Panc1 (cell line): ENCODE measurements at regions not wholly inside any gene's neighbourhood (a gene's known extent, or its start where the extent isn't known, plus 50 kb on each side); places are given as distances from the start of the nearest gene placed in this dataset.

Source experiments
- ATAC-seq: fragments of 200-7000 bp; cut with Tn5 transposase; 2 replicates; pipeline ENCODE4 v1.9.1; 2020; ENCODE audit warnings: mild to moderate bottlenecking, moderate library complexity
- BruUV-seq: library from RNA; stranded (reverse); fragments of 400-500 nt; replicated peaks from 2 replicates; lab custom pipeline; 2021; lab: Mats Ljungman, UMichigan
- CTCF ChIA-PET: fragments of 300-600 bp; sonication (Branson Sonifier 250); formaldehyde crosslinking; loops from one replicate; lab custom pipeline; 2022; ENCODE audit warnings: antibody characterized with exemption; lab: Charles Lee
- POLR2A ChIA-PET: fragments of 300-600 bp; sonication (Branson Sonifier 250); formaldehyde crosslinking; loops from one replicate; lab custom pipeline; 2022; ENCODE audit warnings: antibody characterized with exemption; lab: Charles Lee
- DNase-seq: peaks from one replicate; pipeline ENCODE4 v3.0.0-alpha.2; 2010; ENCODE audit warnings: low read depth, low spot score
- H3K27ac ChIP-seq: 2 replicates; pipeline ENCODE4 v1.5.1; 2011; ENCODE audit warnings: mild to moderate bottlenecking, low read length, inconsistent platforms
- H3K27me3 ChIP-seq: fragments of 200-500 bp; sonication (Bioruptor generic); 2 replicates; pipeline ENCODE4 v1.6.0; 2014; ENCODE audit warnings: low read length, inconsistent platforms; ENCODE audit not compliant: control insufficient read depth, insufficient read depth
- H3K36me3 ChIP-seq: fragments of 200-500 bp; sonication (Bioruptor generic); 2 replicates; pipeline ENCODE4 v1.5.1; 2014; ENCODE audit warnings: inconsistent platforms, mild to moderate bottlenecking, low read length, moderate library complexity; ENCODE audit not compliant: control insufficient read depth, insufficient read depth
- H3K4me1 ChIP-seq: 2 replicates; pipeline ENCODE4 v1.5.1; 2011; ENCODE audit warnings: inconsistent platforms, mild to moderate bottlenecking, low read length, moderate library complexity; ENCODE audit not compliant: control insufficient read depth, insufficient read depth
- H3K4me3 ChIP-seq, 2 experiments: 2 replicates each; pipeline ENCODE4 v1.5.1; 2011 to 2012; ENCODE audit warnings: low read depth in 2 of 2, low read length in 2 of 2, mild to moderate bottlenecking in 2 of 2, inconsistent platforms in 1 of 2, moderate library complexity in 1 of 2
- H3K9me3 ChIP-seq: fragments of 200-500 bp; sonication (Bioruptor generic); 2 replicates; pipeline ENCODE4 v1.5.1; 2014; ENCODE audit warnings: low read depth, mild to moderate bottlenecking, inconsistent platforms, low read length, moderate library complexity; ENCODE audit not compliant: control insufficient read depth, insufficient read depth
- POLR2AphosphoS5 ChIP-seq: IDR thresholded peaks from 2 replicates; pipeline ENCODE4 v1.6.1; 2012; ENCODE audit warnings: mild to moderate bottlenecking, low read depth, low read length, moderate library complexity
- SIN3A ChIP-seq: IDR thresholded peaks from 2 replicates; pipeline ENCODE4 v1.6.1; 2012; ENCODE audit warnings: low read depth, mild to moderate bottlenecking, low read length, moderate library complexity, borderline replicate concordance; ENCODE audit not compliant: insufficient read depth
- TCF7L2 ChIP-seq: IDR thresholded peaks from 2 replicates; pipeline ENCODE4 v1.6.1; 2011; ENCODE audit warnings: mild to moderate bottlenecking, low read depth, low read length, inconsistent platforms
- in situ Hi-C: cut with HindIII; loops from 2 replicates; pipeline ENCODE4 v1.10.0; 2016; ENCODE audit warnings: low sequenced_read_pairs, low pct_unique_long_range_greater_than_20kb
- intact Hi-C: fragments of 100-400 bp; cut with micrococcal nuclease; formaldehyde crosslinking; loops from one replicate; pipeline ENCODE4 v1.10.0; 2022; ENCODE audit not compliant: unreplicated experiment
- TF ChIP-seq, protein P1 (sequence below): fragments of 450-650 bp; IDR thresholded peaks from 2 replicates; pipeline ENCODE4 v1.5.1; 2017; ENCODE audit warnings: mild to moderate bottlenecking
- TF ChIP-seq, protein P2 (sequence below), 2 experiments: IDR thresholded peaks; 2 replicates each; pipeline ENCODE4 v1.6.1; 2011 to 2012; ENCODE audit warnings: low read depth in 2 of 2, control low read depth in 1 of 2, low read length in 1 of 2, mild to moderate bottlenecking in 1 of 2, moderate library complexity in 1 of 2; ENCODE audit not compliant: insufficient read depth in 1 of 2

DNA sequence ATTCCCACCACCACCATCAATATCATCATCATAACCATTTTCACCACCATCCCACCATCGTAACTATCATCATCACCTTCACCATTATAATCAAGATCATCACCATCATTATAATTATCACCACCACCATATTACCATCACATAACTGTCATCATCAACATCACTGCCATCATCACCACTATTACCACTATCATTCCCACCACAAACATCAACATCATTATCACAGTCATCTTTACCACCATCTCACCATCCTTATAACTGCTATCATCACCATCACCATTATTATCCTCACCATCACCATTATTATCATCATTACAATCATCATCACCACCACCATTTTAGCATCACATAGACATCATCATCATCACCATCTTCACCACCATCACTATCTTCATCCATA, 167.1 kb upstream of the ZMIZ1 start:
- no peaks in the 10 kb centered on the region for H3K9me3 ChIP-seq
- in situ Hi-C loops = no loop called here
- ChIA-PET CTCF (no interaction called here), POLR2A (no interaction called here)
- ATAC-seq (no peak), DNase-seq (no peak)
- no peak overlapping the region for H3K4me3 ChIP-seq
- H3K27ac ChIP-seq = no peak overlapping the region
- H3K27me3 ChIP-seq = no peaks in the 10 kb centered on the region
- no peaks in the 10 kb centered on the region for H3K36me3 ChIP-seq
- no TSS peak for BruUV-seq
- TF ChIP-seq, protein P1, sequence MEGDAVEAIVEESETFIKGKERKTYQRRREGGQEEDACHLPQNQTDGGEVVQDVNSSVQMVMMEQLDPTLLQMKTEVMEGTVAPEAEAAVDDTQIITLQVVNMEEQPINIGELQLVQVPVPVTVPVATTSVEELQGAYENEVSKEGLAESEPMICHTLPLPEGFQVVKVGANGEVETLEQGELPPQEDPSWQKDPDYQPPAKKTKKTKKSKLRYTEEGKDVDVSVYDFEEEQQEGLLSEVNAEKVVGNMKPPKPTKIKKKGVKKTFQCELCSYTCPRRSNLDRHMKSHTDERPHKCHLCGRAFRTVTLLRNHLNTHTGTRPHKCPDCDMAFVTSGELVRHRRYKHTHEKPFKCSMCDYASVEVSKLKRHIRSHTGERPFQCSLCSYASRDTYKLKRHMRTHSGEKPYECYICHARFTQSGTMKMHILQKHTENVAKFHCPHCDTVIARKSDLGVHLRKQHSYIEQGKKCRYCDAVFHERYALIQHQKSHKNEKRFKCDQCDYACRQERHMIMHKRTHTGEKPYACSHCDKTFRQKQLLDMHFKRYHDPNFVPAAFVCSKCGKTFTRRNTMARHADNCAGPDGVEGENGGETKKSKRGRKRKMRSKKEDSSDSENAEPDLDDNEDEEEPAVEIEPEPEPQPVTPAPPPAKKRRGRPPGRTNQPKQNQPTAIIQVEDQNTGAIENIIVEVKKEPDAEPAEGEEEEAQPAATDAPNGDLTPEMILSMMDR = no peak
- TF ChIP-seq, protein P2, sequence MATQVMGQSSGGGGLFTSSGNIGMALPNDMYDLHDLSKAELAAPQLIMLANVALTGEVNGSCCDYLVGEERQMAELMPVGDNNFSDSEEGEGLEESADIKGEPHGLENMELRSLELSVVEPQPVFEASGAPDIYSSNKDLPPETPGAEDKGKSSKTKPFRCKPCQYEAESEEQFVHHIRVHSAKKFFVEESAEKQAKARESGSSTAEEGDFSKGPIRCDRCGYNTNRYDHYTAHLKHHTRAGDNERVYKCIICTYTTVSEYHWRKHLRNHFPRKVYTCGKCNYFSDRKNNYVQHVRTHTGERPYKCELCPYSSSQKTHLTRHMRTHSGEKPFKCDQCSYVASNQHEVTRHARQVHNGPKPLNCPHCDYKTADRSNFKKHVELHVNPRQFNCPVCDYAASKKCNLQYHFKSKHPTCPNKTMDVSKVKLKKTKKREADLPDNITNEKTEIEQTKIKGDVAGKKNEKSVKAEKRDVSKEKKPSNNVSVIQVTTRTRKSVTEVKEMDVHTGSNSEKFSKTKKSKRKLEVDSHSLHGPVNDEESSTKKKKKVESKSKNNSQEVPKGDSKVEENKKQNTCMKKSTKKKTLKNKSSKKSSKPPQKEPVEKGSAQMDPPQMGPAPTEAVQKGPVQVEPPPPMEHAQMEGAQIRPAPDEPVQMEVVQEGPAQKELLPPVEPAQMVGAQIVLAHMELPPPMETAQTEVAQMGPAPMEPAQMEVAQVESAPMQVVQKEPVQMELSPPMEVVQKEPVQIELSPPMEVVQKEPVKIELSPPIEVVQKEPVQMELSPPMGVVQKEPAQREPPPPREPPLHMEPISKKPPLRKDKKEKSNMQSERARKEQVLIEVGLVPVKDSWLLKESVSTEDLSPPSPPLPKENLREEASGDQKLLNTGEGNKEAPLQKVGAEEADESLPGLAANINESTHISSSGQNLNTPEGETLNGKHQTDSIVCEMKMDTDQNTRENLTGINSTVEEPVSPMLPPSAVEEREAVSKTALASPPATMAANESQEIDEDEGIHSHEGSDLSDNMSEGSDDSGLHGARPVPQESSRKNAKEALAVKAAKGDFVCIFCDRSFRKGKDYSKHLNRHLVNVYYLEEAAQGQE (IDR thresholded peaks at IDR 0.05; ENCODE audit: insufficient read depth in 1 of 2, low read depth in 2 of 2, low read length in 1 of 2) = no peak
- TF ChIP-seq POLR2AphosphoS5 (no peak), TCF7L2 (no peak), SIN3A (no peak)
- no peaks in the 10 kb centered on the region for H3K4me1 ChIP-seq
- intact Hi-C loops = no loop called here

DNA sequence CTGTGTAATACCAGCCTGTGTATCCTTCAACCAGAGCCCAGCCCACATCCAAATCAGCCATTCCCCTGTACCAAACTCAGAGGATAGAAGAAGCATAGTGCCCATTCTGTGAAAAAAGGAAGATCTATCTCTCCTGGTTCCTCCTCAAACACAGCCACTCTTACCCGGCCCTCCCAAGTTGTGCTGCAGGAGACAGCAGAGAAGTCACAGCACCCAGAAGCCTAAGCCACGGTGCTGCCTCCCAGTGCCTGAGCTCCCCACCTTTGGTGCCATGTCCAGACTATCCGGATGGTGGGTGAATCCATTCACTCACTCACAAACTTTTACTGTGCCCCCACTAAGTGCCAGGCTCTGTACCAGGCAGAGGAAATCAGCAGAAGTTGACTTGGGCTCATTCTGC, 166.0 kb upstream of the ZMIZ1 start:
- ATAC-seq (no peak), DNase-seq (no peak)
- BruUV-seq = no TSS peak
- in situ Hi-C loops (no loop called here), intact Hi-C loops (no loop called here)
- Histone ChIP-seq H3K4me3 (no peak overlapping the region), H3K4me1 (no peaks in the 10 kb centered on the region), H3K27ac (no peak overlapping the region), H3K27me3 (no peaks in the 10 kb centered on the region), H3K36me3 (no peaks in the 10 kb centered on the region), H3K9me3 (no peaks in the 10 kb centered on the region)
- CTCF ChIA-PET = no interaction called here
- TF ChIP-seq SIN3A = no peak
- TF ChIP-seq, protein P1 = no peak
- TF ChIP-seq POLR2AphosphoS5 = no peak
- no peak for TF ChIP-seq TCF7L2
- TF ChIP-seq, protein P2 (IDR thresholded peaks at IDR 0.05; ENCODE audit: insufficient read depth in 1 of 2, low read depth in 2 of 2, low read length in 1 of 2) = no peak
- POLR2A ChIA-PET = no interaction called here
